ENCODE measurements at regions not wholly inside any gene's neighbourhood (a gene's known extent, or its start where the extent isn't known, plus 50 kb on each side); places are given as distances from the start of the nearest gene placed in this dataset.

GRCh38 chr2:191759680-191760079, 81.7 kb downstream of the NABP1 start:
- Mint-ChIP-seq H3K9me3 (no peaks in the 10 kb centered on the region), H3K27ac (no peak overlapping the region), H3K4me1 (ENCODE audit: low read depth) (peaks cover 6% of the 10 kb centered on the region), H3K36me3 (ENCODE audit: low read depth) (no peaks in the 10 kb centered on the region), H3K4me3 (no peak overlapping the region), H3K27me3 (no peaks in the 10 kb centered on the region)
- intact Hi-C loops (cut with micrococcal nuclease): no loop called here

GRCh38 chr2:191760655-191761262, 82.8 kb downstream of the NABP1 start:
- H3K4me1 Mint-ChIP-seq (ENCODE audit: low read depth): peaks cover 6% of the 10 kb centered on the region
- intact Hi-C loops (cut with micrococcal nuclease): no loop called here
- no peaks in the 10 kb centered on the region for H3K36me3 Mint-ChIP-seq (ENCODE audit: low read depth)
- no peaks in the 10 kb centered on the region for H3K9me3 Mint-ChIP-seq
- H3K4me3 Mint-ChIP-seq: no peak overlapping the region
- H3K27me3 Mint-ChIP-seq: no peaks in the 10 kb centered on the region
- no peak overlapping the region for H3K27ac Mint-ChIP-seq

DNA sequence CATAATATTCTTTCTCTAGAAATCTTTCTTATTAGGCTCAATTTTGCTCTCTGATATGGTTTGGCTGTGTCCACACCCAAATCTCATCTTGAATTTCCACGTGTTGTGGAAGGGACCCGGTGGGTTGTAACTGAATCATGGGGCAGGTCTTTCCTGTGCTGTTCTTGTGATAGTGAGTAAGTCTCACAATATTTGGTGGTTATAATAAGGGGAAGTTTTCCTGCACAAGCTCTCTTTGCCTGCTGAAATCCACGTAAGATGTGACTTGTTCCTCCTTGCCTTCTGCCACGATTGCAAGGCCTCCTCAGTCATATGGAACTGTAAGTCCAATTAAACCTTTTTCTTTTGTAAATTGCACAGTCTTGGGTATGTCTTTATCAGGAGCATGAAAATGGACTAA, 73.8 kb downstream of the CAVIN2 start:
- peaks cover 7% of the 10 kb centered on the region for H3K4me1 Mint-ChIP-seq (ENCODE audit: low read depth)
- no peaks in the 10 kb centered on the region for H3K36me3 Mint-ChIP-seq (ENCODE audit: low read depth)
- no peak overlapping the region for H3K27ac Mint-ChIP-seq
- H3K9me3 Mint-ChIP-seq: peaks cover 9% of the 10 kb centered on the region
- no peaks in the 10 kb centered on the region for H3K27me3 Mint-ChIP-seq
- no peak overlapping the region for H3K4me3 Mint-ChIP-seq
- intact Hi-C loops (cut with micrococcal nuclease): no loop called here

DNA sequence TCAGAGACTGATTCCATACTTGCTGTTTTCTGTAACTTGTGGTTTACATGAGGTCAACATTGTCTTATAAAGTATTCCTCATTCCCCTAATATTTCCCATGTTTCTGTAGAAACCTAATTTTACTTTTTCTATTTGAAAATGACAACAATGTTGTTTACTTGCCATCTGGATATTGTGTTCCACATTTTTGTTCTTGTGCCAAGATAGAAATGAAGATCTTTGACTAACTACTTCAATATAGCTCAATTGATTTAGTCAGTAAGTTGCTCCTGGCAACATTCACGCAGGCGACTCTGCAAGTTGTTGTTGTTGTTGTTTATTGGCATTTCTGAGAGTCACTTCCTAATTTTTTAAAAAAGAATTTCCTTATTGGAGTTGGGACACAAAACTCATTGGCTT, 69.5 kb downstream of the CAVIN2 start:
- intact Hi-C loops (cut with micrococcal nuclease): no loop called here
- H3K36me3 Mint-ChIP-seq (ENCODE audit: low read depth): no peaks in the 10 kb centered on the region
- H3K4me3 Mint-ChIP-seq: no peak overlapping the region

GRCh38 chr2:191778041-191778440, 68.8 kb downstream of the CAVIN2 start:
- Mint-ChIP-seq H3K36me3 (ENCODE audit: low read depth) (no peaks in the 10 kb centered on the region), H3K27ac (no peak overlapping the region), H3K9me3 (peaks cover 8% of the 10 kb centered on the region), H3K4me3 (no peak overlapping the region), H3K4me1 (ENCODE audit: low read depth) (peaks cover 7% of the 10 kb centered on the region), H3K27me3 (no peaks in the 10 kb centered on the region)
- intact Hi-C loops (cut with micrococcal nuclease): no loop called here

More for the DNA sequence above, 69.5 kb downstream of the CAVIN2 start:
- peaks cover 7% of the 10 kb centered on the region for H3K4me1 Mint-ChIP-seq (ENCODE audit: low read depth)
- H3K27me3 Mint-ChIP-seq: no peaks in the 10 kb centered on the region
- H3K9me3 Mint-ChIP-seq: peaks cover 9% of the 10 kb centered on the region
- no peak overlapping the region for H3K27ac Mint-ChIP-seq

- no peak overlapping the region for H3K4me3 Mint-ChIP-seq
- H3K9me3 Mint-ChIP-seq: no peaks in the 10 kb centered on the region
- no peak overlapping the region for H3K27ac Mint-ChIP-seq
- H3K27me3 Mint-ChIP-seq: no peaks in the 10 kb centered on the region
- intact Hi-C loops (cut with micrococcal nuclease): no loop called here
- H3K36me3 Mint-ChIP-seq (ENCODE audit: low read depth): no peaks in the 10 kb centered on the region
- peaks cover 7% of the 10 kb centered on the region for H3K4me1 Mint-ChIP-seq (ENCODE audit: low read depth)
These were observed 64.5 kb downstream of the CAVIN2 start for GRCh38 chr2:191782351-191782750.

DNA sequence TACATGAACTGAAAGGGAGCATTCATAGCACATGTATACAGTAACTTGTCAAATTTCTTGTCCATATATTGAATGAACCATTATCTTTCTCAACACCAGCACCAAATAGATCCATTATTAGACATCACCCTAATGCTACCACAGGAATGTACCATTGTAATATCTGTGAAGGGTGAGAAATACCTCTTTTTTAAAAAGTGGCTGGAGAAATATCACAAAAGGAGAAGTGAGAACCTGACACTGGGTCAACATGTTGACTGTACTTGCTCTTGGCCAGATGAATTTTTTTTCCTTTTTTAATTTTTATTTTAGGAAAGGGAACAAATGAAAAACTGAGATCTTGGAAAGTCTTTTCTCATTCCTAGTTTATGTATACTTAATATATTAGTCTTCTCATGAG, 63.5 kb downstream of the CAVIN2 start:
- Mint-ChIP-seq H3K27ac (no peak overlapping the region), H3K4me3 (no peak overlapping the region), H3K27me3 (no peaks in the 10 kb centered on the region), H3K4me1 (ENCODE audit: low read depth) (peaks cover 12% of the 10 kb centered on the region), H3K36me3 (ENCODE audit: low read depth) (no peaks in the 10 kb centered on the region), H3K9me3 (no peaks in the 10 kb centered on the region)
- intact Hi-C loops (cut with micrococcal nuclease): no loop called here
